Daoy (cell line): ENCODE measurements at regions not wholly inside any gene's neighbourhood (a gene's known extent, or its start where the extent isn't known, plus 50 kb on each side); places are given as distances from the start of the nearest gene placed in this dataset.
"Not testable (repeated sequence)": the region's sequence is repeated elsewhere in the genome, so short reads cannot be mapped to it uniquely, and the experiment has no call there.

Source experiments
- DNase-seq: peaks from one replicate; pipeline ENCODE4 v3.0.0-alpha.2; 2015; ENCODE audit warnings: low read depth

- no peak for DNase-seq
Measured at GRCh38 chr10:109650228-109650627, 273.1 kb downstream of the XPNPEP1 start.

- no peak for DNase-seq
Measured at GRCh38 chr10:109647627-109648026, 275.7 kb downstream of the XPNPEP1 start.

- no peak for DNase-seq
Measured at GRCh38 chr10:109633846-109634245, 289.5 kb downstream of the XPNPEP1 start.

- not testable (repeated sequence) for DNase-seq
Measured at GRCh38 chr10:109633017-109633416, 290.3 kb downstream of the XPNPEP1 start.

- DNase-seq, result no peak
Measured at GRCh38 chr10:109624939-109625338, 298.4 kb downstream of the XPNPEP1 start.

GRCh38 chr10:109622566-109622965 is 300.7 kb downstream of the XPNPEP1 start:
- no peak for DNase-seq

GRCh38 chr10:109620396-109620795 is 302.9 kb downstream of the XPNPEP1 start:
- DNase-seq, result no peak

GRCh38 chr10:109619914-109620313 is 303.4 kb downstream of the XPNPEP1 start:
- DNase-seq, result no peak

GRCh38 chr10:109618748-109619147 is 304.6 kb downstream of the XPNPEP1 start:
- no peak for DNase-seq

GRCh38 chr10:109618301-109618700 is 305.0 kb downstream of the XPNPEP1 start:
- DNase-seq, result no peak

- no peak for DNase-seq
Measured at GRCh38 chr10:109616359-109616980, 306.8 kb downstream of the XPNPEP1 start.

- DNase-seq, result not testable (repeated sequence)
Measured at GRCh38 chr10:109595356-109595755, 328.0 kb downstream of the XPNPEP1 start.

- no peak for DNase-seq
Measured at GRCh38 chr10:109593682-109594081, 329.6 kb downstream of the XPNPEP1 start.

GRCh38 chr10:109592391-109592790 is 330.9 kb downstream of the XPNPEP1 start:
- DNase-seq, result no peak

GRCh38 chr10:109591601-109592000 is 331.7 kb downstream of the XPNPEP1 start:
- DNase-seq, result no peak

GRCh38 chr10:109588259-109588658 is 335.1 kb downstream of the XPNPEP1 start:
- DNase-seq, result no peak

- DNase-seq, result no peak
Measured at GRCh38 chr10:109587366-109587765, 335.9 kb downstream of the XPNPEP1 start.

GRCh38 chr10:109556399-109556798 is 366.9 kb downstream of the XPNPEP1 start:
- DNase-seq, result no peak

GRCh38 chr10:109542050-109542603 is 381.2 kb downstream of the XPNPEP1 start:
- not testable (repeated sequence) for DNase-seq

- no peak for DNase-seq
Measured at GRCh38 chr10:109534193-109534592, 389.1 kb downstream of the XPNPEP1 start.

GRCh38 chr10:109529258-109529657 is 394.1 kb downstream of the XPNPEP1 start:
- no peak for DNase-seq

GRCh38 chr10:109517748-109518147 is 405.6 kb downstream of the XPNPEP1 start:
- DNase-seq, result no peak

- no peak for DNase-seq
Measured at GRCh38 chr10:109504401-109504800, 418.9 kb downstream of the XPNPEP1 start.

GRCh38 chr10:109487691-109488090 is 435.6 kb downstream of the XPNPEP1 start:
- DNase-seq, result no peak
